Hepatocyte (in vitro differentiated cells): ENCODE measurements at regions not wholly inside any gene's neighbourhood (a gene's known extent, or its start where the extent isn't known, plus 50 kb on each side); places are given as distances from the start of the nearest gene placed in this dataset.

ENCODE experiments used
- CTCF ChIP-seq: fragments of 200-600 bp; sonication (generic); IDR thresholded peaks from 2 replicates; pipeline ENCODE4 v1.5.1; 2016; ENCODE audit warnings: antibody characterized with exemption, mild to moderate bottlenecking; ENCODE audit not compliant: poor library complexity
- EZH2phosphoT487 ChIP-seq: fragments of 200-600 bp; sonication (generic); IDR thresholded peaks from one replicate; pipeline ENCODE4 v1.6.1; 2018; ENCODE audit warnings: antibody characterized with exemption, mild to moderate bottlenecking, low read depth, moderate library complexity; ENCODE audit not compliant: unreplicated experiment, severe bottlenecking

- TF ChIP-seq EZH2phosphoT487 (no peak), CTCF (no peak)
These were observed 57.3 kb downstream of the MED10 start for GRCh38 chr5:6321078-6321477.
